Esophagus mucosa (tissue), 1 donor: ENCODE measurements at regions not wholly inside any gene's neighbourhood (a gene's known extent, or its start where the extent isn't known, plus 50 kb on each side); places are given as distances from the start of the nearest gene placed in this dataset.

ENCODE experiments used
- ATAC-seq: fragments of 200-7000 bp; cut with Tn5 transposase; one replicate; pipeline ENCODE4 v1.9.1; 2020
- donor health status: DM: yes; HTN: yes; CAD: no.

DNA sequence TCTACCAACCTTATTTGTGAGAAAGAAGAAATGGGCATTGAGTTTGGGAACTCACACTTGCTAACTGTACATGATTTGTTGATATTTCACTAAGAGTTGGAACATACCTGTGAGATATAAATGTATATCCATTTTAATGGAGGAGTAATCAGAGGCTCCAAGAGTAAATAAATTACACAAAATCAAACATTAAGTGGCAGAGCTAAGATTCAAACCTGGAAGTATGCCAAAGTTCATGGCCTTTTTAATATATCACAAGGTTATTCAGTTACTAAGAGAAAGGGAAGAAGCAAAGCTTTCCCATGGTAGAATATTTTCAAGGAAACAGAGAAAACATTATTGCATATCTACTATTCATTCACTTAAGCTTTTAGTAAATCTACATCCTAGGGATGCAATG, 1641.1 kb downstream of the FAM181B start:
- ATAC-seq, result no peak

DNA sequence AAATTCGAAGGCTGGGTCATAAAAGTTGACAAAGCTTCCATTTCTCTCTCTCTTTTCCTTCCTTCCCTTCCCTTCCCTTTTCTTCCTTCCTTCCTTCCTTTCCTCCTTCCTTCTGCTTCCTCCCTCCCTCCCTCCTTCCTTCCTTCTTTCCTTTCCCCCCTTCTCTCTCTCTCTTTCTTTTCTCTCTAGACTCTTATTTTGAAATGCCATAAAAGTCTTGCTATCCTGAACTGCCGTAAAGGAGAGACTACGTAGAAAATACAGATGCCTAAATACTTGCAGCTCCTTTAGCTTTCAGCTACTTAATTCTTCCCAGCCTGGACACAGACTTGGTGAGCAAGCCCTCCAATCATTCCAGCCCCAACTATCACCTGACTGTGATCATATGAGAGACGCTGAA, 1644.4 kb downstream of the FAM181B start:
- no peak for ATAC-seq

DNA sequence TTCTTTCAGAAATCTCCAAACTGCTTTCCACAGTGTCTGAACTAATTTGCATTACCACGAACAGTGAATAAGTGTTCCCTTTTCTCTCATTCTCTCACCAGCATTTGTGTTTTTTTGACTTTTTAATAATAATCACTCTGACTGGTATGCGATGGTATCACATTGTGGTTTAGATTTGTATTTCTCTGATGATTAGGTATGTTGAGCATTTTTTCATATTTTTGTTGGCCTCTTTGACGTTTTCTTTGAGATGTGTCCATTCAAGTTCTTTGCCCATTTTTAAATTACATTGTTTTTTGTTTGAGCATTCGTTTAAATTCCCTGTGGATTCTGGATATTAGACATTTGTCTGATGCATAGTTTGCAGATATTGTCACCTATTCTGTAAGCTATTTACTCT, 1639.6 kb upstream of the TENM4 start:
- ATAC-seq, result no peak

DNA sequence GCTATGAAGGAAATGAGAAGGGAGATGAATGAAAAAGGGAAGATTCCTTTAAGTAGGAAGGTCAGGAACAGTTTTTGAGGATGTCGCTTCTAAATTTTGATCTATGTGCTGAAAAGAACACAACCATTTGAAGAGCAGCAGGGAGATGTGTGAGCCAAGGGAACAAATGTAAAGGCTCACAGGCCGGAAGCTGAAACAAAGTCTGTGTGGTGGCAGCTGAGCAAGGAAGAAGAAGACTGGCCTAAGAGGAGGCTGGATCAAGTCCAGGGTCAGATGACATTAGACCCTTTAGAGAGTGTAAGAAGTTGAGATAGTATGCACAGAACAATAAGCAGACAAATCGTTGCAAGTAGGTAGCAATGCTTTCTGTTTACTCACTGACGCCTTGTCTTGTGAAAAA, 1631.4 kb upstream of the TENM4 start:
- no peak for ATAC-seq

DNA sequence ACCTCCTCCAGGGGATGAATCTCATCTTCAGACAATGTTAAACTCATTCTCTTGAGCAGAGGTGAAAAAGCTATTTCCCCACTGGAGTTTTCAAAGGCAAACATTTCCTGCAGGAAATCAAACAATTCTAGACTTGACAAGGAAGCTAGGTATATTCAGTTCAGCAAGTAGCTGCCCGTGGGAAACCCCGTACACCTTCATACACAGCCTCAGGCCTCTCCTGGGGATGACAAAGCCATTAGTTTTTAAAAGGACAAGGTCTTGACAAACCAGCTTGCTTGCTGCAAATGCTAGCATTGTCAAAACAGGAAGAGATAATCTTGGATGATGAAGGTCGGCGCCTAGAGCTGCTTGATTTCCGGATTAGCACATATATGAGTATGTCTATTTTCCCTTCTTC, 1630.8 kb upstream of the TENM4 start:
- peak; percentile 92 for ATAC-seq

DNA sequence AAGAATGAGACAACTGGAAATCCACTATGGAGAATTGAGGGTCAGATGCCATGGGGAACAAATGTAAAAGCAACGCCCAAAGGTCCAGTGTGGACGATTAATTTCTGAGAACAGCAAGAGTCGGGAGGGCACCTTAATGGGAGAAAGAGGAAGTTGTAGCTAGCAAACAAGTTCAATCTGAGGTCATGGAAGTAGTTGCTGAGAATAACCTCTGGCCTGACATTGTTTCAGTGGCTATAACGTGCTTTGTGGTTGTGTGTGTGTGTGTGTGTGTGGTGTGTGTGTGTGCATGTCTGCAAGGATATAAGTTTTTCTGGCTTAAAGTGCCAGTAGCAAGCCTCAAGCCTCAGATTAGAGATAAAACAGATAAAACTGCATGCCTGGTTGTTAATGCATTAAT, 1630.1 kb upstream of the TENM4 start:
- ATAC-seq, result no peak

DNA sequence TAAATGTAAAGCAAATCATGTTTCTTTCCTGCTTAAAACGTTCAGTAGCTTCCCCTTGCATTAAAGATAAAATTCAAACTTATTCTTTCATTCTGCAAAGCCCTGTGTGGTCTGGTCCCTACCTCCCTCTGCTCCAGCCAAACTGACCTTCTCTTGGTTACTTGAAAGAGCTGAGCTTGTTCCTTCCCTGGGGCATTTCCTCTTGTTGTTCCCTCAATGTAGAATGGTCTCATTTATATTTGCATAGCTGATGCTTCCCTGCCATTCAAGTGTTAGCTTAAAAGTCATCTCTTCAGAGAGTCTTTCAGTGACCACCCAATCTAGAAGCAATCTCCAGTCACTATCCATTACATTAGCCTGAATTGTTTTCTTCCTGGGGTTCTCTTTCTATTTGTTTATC, 1618.5 kb upstream of the TENM4 start:
- no peak for ATAC-seq

DNA sequence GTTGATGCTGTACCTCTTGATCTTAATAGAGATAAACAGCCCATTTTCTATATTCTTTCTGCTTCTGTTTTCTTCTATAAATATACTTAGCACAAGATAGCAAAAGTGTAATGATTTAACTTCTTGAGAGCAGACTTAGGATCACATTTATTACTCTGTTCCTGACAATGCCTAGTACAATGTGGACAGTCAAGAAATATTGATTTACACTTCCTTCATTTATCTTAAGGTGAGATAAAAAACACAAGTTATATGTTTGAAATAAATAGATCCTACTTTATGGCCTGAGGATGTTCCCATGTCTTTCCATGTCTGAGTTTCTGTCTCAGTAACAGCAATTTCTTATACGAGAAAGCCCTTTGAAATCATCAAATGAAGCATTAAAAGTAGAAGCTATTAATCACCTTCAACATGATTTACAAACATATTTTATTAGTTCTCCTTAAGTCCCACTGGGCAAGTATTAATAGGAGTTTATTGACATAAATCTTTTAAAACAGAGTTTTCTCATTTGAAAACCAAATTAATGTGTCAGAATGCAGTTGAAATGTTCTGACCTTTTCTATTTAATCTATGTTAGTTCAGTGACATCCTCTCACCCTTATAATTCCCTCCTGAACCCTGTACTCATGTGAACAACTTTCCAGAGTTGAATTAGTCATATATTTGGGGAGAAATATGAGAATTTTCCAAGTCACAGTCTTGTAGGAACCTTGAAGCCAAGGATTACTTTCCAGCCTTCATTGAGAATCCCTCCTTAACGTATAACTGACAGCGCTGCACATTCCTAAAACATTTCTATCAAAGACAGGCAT, 1611.7 kb upstream of the TENM4 start:
- ATAC-seq, result no peak

DNA sequence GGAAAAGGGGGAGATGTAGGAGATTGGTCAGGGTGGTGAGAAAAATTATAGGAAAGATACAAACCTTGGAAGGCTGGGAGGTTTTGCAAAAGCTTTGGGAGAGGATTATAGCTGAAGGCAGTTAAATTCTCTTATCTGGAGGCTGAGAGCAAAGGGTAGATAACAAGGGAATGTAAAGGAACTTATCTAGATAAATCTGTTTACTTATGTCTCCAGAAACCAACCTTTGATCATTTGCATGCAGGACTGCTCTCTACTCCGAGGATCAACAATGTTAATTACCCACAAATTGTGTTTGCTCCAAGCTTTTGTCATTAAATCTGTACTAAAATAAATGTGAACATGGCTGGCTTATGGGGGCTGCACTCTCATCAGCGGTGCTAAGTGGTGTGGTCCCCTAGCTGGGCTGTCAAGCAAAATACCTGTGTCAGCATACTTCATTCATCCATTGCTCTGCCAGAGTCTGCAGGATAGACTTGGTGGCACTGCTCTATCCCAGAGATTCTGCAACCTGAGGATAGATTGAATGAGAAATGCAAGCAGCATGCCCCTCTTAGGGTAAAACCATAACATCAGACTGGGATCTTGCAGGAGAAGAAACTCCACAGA, 1599.2 kb upstream of the TENM4 start:
- ATAC-seq, result no peak

DNA sequence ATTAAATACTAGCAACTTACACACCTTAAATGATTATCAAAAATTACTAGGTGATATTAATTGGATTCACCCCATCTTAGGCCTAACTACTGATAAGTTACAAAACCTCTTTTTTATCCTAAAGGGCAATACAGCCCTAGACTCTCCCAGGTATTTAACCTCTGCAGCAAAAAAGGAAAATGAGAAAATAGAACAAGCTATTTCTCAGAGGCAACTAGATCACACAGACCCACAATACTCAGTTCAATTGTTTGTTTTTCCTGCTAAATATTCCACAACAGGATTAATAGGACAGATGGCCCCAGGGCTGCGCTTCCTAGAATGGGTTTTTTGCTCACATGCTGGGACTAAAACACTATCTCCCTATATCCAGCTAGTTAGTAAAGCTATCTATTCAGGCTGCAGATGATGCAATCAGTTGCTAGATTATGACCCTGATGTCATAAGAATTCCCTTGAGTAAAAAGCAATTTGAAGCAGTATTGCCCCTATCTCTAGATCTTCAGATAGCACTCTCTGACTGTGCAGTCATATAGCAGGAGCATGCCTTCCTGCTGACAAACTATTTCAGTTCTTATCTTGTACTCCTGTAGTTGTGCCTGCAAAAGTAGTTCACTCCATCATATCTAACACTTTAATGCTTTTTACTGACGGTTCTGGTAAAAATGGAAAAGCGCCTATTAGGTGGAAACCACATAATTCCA, 1595.5 kb upstream of the TENM4 start:
- ATAC-seq, result no peak

DNA sequence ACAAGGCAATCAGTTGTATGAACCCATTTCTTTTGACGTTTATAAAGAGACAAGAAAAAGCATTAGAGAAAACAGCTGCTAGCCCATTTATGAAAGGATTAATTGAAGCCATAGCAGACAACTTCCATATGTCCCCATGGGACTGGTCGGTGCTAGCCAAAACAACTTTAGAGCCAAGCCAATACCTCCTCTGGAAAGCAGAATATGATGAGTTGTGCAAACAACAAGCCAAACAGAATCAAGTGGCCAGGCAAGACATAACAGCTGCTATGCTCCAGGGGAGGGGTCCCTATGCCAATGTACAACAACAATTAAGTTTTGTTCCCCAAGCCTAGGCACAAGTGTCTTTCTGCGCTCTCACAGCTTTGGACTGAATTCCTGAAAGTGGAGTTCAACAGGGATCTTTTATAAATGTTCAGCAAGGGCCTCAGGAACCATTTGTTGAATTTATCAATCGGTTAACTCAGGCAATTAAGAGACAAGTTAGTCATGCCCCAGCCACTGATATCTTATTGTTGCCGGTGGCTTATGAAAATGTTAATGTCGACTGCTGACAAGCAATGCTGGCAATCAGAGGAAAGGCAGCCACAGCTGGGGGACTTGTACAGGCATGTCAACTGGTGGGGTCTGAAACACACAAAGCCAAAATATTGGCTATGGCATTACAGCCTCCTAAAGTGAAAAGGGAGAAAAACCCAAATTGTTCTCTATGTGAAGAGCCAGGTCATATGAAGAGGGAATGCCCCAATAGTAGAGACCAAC, 1593.1 kb upstream of the TENM4 start:
- no peak for ATAC-seq

DNA sequence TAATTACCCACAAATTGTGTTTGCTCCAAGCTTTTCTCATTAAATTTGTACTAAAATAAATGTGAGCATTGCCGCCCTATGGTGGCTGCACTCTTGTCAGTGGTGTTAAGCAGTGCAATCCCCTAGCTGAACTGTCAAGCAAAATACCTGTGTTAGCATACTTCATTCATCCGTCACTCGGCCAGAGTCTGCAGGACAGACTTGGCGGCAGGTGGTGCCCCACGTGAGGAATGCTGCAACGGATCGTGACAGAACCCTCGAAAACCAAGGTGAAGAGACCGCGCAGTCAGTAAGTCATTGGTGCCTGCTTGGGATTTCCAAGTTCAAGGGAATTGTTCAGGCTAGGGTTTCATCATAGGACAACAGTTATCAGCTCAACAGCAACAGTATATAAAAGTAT, 1592.1 kb upstream of the TENM4 start:
- ATAC-seq, result no peak

DNA sequence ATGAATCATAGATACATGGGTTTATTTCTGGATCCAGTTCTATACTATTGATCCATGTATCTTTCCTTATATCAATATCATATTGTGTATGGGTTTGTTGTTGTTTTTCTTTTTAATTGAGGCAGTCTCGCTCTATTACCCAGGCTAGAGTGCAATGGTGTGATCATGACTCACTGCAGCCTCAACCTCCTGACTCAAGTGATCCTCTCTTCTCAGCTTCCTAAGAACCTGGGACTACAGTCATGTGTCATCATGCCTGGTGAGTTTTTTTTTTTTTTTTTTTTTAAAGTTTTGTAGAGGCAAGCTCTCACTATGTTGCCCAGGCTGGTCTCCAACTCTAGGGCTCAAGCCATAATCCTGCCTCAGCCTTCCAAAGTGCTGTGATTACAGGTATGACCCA, 1589.4 kb upstream of the TENM4 start:
- ATAC-seq, result peak; percentile 89

DNA sequence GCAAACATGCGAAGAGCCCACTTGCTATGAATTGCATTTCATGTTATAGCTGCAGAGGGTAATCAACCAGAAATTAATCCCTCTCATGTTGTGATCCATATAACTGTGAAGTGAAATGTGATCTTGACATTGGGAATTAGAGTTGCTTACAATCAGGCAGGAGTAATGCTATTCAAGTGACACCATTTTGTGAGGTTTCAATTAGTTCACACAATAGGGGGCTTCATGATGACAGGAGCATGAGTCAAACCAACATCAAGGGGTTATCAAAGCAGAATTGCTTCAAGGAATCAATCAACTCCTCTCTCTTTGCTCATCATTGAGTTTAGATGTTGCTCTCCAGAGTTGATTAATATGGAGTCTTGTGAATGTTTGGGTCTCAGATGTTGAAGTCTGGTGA, 1585.2 kb upstream of the TENM4 start:
- no peak for ATAC-seq

DNA sequence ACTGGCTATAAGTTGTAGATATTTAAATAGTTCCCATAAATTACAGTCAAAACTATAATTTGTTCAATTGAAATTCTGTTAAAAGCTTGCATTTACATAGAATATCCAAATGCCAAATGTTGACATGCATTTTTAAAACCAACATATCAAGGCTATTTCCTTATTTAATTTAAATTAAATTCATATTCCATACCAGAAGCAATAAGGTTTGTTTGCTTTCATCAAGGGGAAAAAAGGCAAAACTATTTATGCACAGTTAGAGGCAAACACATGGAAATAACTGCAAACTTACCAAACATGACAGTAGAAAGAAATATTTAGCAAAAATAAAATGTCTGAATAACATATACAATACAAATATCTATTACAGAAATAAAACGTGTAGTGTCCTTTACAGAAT, 1581.2 kb upstream of the TENM4 start:
- ATAC-seq, result no peak

DNA sequence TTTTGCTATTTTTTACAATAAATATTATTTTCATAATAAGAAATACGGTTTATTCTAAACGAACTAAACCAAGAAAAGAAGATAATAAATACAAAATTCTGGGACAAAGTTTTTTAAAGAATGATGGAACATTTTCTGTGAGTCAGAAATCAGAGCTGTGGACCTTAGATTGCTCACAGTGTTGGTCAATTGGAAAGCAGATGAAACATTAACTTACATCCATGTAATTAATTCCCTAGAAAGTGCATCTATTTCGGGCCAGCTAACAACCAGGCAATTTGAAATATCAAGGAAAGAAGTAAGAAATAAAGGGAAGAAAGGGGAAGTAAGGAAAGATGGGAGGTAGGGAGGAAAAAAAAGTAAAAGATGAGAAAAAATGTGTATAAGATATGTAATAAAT, 1569.8 kb upstream of the TENM4 start:
- no peak for ATAC-seq

DNA sequence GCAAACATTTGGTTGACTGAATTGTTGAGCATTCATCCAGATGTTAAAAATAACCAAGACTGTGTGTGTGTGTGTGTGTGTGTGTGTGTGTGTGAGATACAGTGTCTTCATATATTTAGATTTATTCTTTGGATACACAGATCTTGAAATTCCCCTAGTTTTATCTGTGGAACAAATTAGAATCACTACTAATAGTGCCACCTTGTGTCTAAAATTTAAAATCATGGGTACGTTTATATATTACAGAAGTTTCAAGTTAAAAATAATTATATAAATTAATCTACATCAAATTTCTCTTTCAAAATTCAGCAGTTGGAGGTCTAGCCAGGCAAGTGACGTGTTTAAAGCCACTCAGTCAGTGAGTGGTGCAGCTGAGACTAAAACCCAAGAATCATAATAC, 1566.2 kb upstream of the TENM4 start:
- ATAC-seq, result no peak

DNA sequence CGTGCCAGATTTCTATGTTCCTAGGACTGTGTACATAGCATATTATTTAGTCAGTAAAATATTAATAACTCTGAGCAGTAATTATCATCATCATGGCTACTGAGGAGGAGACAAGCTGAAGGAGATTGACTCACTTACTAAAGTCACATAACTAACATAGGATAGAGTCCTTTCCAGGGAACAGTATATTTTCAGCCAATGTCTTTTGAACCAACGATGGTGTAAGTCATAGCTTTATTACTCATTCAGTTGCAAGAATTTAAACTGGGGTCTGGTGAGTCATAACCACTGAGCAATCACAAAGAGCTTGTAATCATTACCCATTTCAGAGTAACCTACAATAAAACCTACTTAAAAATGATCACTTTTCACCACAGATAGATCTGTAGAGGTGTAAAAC, 1564.8 kb upstream of the TENM4 start:
- ATAC-seq, result peak; percentile 77

DNA sequence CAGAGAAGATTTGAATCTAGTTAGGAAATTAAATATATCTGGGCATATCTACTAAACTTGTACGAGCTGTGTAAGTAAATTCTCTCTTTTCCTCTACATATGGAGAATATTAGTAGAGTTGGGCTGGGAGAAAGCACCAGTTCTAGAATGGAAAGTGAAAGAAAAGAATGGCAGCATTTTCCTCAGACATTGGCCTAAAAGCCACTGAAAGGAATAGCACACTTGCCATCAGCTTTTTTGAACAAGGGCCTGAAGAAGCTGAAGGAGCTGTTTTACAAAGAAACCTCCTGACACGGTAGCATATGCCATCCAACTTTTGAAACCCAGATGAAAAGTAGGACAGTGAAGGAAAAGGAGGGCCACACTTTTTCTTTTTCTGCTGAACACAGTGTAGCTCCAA, 1563.7 kb upstream of the TENM4 start:
- ATAC-seq, result no peak

DNA sequence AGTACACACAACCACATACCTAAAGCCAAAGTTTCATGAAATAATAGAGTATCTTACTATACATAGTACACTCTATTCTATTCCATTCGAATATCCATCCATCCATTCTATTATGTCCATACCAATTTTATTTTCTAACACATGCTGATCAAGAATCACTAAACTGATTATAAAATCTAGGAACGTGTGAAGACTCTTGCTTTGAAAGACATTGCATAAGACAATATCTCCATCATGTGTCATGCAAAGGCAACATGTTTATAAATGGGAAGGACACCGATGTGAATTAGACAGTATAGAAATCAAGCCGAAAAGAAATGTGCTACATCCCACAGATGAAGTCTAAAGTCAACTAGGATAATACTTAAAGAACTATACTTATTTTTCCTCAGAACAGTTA, 1561.5 kb upstream of the TENM4 start:
- no peak for ATAC-seq

DNA sequence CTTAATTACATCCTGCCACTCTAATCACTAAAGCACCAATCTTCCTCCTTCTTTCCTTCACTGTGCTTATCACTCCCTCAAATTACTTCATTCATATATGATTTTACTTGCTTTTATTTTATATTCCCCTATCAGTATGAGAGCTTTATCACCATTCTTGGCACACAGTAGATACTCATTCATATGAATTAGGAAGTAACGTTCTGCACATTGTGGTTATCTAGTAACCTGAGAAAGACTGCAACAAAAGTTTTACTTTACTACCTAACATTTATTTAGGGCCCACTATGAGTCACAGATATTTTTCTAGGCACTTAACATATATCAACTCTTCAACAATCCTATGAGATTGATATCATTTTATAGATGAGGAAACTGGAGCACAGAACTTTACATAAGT, 1559.9 kb upstream of the TENM4 start:
- no peak for ATAC-seq

DNA sequence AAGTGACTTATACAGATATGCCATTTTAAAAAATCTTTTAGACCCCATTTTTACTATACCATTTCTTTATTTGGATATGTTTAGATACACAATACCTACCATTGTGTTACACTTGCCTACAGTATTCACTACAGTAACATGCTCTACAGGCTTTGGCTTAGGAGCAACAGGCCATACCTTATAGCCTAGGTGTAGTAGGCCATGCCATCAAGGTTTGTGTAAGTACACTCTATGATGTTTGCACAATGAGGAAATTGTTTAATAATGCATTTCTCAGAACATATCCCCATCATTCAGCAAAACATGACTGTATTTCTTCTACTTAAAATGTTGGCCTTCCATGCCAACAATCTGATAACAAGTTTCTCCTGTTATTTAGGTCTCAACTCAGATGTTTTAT, 1559.5 kb upstream of the TENM4 start:
- no peak for ATAC-seq

DNA sequence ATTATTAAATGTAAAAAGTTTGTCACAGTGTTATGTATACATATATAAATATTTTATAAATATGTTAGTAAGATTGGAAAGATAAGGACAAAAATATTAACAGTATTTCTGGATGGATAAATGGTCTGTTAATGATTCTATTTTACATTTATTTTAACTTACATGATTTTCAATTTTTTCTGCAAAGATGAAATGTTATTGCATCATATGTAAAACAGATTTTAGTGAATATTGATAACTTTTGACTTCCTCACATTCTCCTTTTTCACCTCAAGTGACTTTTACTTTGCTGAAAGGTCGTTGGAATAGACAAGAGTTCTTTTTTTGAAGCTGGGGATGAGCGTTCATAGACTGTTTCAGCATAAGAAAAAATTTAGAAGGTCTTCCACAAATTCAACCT, 1554.7 kb upstream of the TENM4 start:
- ATAC-seq, result no peak
